PFSK-1 (cell line): ENCODE measurements at regions not wholly inside any gene's neighbourhood (a gene's known extent, or its start where the extent isn't known, plus 50 kb on each side); places are given as distances from the start of the nearest gene placed in this dataset.

ENCODE experiments used
- FOXP2 ChIP-seq: optimal IDR thresholded peaks from 2 replicates; pipeline ENCODE3; 2011; ENCODE audit warnings: borderline replicate concordance, control low read depth, inconsistent platforms; ENCODE audit not compliant: insufficient read depth; ENCODE audit errors: extremely low read length, extremely low read depth
- POLR2AphosphoS5 ChIP-seq: IDR thresholded peaks from 2 replicates; pipeline ENCODE4 v1.6.1; 2012; ENCODE audit warnings: low read depth, mild to moderate bottlenecking, control low read depth, low read length, moderate library complexity
- SIN3A ChIP-seq: IDR thresholded peaks from 2 replicates; pipeline ENCODE4 v1.6.1; 2012; ENCODE audit warnings: mild to moderate bottlenecking, low read length, moderate library complexity, borderline replicate concordance; ENCODE audit not compliant: insufficient read depth
- TAF1 ChIP-seq: IDR thresholded peaks from 2 replicates; pipeline ENCODE4 v1.6.1; 2012; ENCODE audit warnings: low read length, control low read depth, borderline replicate concordance; ENCODE audit not compliant: insufficient read depth
- TF ChIP-seq, protein P1 (sequence below), 2 experiments: IDR thresholded peaks; 2 replicates each; pipeline versions ENCODE4 v1.6.1 to v1.8.0; 2011 to 2012; ENCODE audit warnings: low read depth in 2 of 2, low read length in 2 of 2, control low read depth in 1 of 2, inconsistent platforms in 1 of 2, mild to moderate bottlenecking in 1 of 2, moderate library complexity in 1 of 2; ENCODE audit not compliant: insufficient read depth in 1 of 2

DNA sequence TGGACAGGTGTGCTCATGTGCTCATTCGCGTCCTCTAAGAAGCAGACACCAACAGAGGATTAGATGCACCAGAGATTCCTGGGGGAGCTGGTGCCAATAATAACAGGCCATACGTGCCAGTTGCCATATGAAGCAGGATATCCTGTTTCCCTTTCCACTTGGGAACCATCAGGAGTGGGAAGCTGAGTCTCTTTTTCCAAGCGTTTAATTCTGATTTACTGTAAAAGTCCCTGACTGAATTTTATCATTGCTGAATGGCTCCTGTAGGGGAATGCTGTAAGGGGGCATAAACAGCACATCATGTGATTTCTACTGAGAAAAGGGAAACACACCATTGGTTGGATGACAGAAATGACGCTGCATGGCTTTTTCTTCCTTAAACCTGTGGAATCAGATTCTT lies 113.3 kb downstream of the IRF8 start:
- no peak for TF ChIP-seq TAF1
- TF ChIP-seq FOXP2, result no peak
- no peak for TF ChIP-seq POLR2AphosphoS5
- no peak for TF ChIP-seq SIN3A
- TF ChIP-seq, protein P1, sequence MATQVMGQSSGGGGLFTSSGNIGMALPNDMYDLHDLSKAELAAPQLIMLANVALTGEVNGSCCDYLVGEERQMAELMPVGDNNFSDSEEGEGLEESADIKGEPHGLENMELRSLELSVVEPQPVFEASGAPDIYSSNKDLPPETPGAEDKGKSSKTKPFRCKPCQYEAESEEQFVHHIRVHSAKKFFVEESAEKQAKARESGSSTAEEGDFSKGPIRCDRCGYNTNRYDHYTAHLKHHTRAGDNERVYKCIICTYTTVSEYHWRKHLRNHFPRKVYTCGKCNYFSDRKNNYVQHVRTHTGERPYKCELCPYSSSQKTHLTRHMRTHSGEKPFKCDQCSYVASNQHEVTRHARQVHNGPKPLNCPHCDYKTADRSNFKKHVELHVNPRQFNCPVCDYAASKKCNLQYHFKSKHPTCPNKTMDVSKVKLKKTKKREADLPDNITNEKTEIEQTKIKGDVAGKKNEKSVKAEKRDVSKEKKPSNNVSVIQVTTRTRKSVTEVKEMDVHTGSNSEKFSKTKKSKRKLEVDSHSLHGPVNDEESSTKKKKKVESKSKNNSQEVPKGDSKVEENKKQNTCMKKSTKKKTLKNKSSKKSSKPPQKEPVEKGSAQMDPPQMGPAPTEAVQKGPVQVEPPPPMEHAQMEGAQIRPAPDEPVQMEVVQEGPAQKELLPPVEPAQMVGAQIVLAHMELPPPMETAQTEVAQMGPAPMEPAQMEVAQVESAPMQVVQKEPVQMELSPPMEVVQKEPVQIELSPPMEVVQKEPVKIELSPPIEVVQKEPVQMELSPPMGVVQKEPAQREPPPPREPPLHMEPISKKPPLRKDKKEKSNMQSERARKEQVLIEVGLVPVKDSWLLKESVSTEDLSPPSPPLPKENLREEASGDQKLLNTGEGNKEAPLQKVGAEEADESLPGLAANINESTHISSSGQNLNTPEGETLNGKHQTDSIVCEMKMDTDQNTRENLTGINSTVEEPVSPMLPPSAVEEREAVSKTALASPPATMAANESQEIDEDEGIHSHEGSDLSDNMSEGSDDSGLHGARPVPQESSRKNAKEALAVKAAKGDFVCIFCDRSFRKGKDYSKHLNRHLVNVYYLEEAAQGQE (IDR thresholded peaks at IDR 0.05; ENCODE audit: insufficient read depth in 1 of 2, low read depth in 2 of 2, low read length in 2 of 2), result no peak

DNA sequence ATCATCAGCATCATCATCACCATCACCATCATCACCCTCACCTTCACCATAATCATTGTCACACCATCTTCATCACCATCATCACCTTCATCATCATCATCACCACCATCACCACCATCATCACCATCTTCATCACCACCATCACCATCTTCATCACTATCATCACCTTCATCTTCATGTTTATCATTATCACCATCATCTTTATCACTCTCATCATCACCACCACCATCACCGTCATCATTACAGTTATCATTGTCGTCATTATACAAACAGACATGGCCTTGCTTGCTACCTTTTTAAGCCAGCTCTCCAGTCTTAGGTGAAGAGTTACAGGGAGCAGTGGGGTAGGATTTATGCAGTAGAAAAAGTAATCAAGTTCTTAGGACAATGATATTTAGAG lies 114.9 kb downstream of the IRF8 start:
- TF ChIP-seq SIN3A (no peak), POLR2AphosphoS5 (no peak), FOXP2 (no peak), TAF1 (no peak)
- TF ChIP-seq, protein P1 (IDR thresholded peaks at IDR 0.05; ENCODE audit: insufficient read depth in 1 of 2, low read depth in 2 of 2, low read length in 2 of 2), result no peak

DNA sequence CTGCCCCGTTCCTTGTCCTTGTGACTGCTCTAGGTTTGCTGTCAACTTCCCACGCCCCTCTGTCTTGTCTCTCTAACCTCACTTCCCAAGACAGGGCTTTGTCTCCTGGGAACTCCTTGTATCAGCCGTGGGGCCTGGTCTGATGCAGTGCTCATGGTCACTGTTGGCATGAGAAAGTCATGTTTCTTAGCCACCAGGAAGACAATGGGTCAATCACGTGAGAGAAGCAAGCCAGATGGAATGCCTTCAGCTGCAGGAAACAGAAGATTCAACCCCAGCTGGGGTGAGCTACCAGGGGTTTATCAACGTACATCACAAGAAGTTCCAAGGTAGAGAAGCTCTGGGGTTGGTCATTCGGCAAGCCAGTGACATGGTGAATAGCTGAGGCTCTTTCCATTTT lies 116.6 kb downstream of the IRF8 start:
- TF ChIP-seq SIN3A, result no peak
- TF ChIP-seq TAF1, result no peak
- TF ChIP-seq POLR2AphosphoS5, result no peak
- no peak for TF ChIP-seq FOXP2
- TF ChIP-seq, protein P1 (IDR thresholded peaks at IDR 0.05; ENCODE audit: insufficient read depth in 1 of 2, low read depth in 2 of 2, low read length in 2 of 2), result no peak

DNA sequence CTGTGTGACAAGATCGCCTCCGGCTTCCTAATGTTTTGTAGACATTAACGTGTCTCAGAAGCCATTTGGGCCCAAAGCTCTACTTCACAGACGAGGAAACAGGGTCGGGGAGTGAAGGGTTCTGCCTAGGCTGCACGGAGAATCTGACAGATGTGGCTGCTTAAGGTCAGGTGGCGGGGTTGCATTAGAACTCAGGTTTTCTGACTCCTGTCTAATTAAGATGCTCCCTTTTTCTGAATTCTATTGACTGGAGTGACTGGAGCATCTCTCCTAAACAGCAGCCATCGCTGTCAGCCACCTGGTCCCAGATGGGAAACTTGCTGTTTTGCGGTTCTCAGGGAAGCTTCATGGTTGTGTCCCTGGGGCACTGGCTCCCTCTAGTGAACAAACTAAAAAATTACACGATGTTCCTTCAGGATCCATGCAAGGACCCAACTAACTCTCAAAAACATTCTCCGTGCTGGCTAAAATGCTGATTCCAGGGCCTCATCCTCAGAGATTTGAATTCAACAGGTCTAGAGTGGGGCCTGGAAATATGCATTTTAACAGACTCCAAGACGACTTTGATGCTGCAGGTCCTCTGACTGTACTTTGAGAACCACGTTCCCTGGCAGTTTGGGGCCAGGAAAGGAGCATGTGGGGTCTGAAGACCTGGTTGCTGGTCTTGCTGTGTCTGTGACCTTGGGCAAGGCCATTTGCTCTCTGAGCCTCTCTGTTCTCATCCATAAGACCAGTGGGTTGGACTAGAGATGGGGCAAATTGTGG lies 117.4 kb downstream of the IRF8 start:
- TF ChIP-seq FOXP2 (no peak), TAF1 (no peak), SIN3A (no peak), POLR2AphosphoS5 (no peak)
- TF ChIP-seq, protein P1 (IDR thresholded peaks at IDR 0.05; ENCODE audit: insufficient read depth in 1 of 2, low read depth in 2 of 2, low read length in 2 of 2), result no peak
